ENCODE measurements at regions not wholly inside any gene's neighbourhood (a gene's known extent, or its start where the extent isn't known, plus 50 kb on each side); places are given as distances from the start of the nearest gene placed in this dataset.

- Histone ChIP-seq H3K27ac (no peak overlapping the region), H3K9me3 (no peaks in the 10 kb centered on the region), H3K27me3 (no peaks in the 10 kb centered on the region), H3K4me1 (no peaks in the 10 kb centered on the region), H3K4me3 (no peak overlapping the region), H3K36me3 (no peaks in the 10 kb centered on the region)
- TF ChIP-seq POLR2A (IDR thresholded peaks at IDR 0.05) (no peak), CTCF (IDR thresholded peaks at IDR 0.05 in 4 of 5, conservative IDR thresholded peaks at IDR 0.05 in 1 of 5) (no peak)
- DNase-seq (no peak), ATAC-seq (no peak)
- intact Hi-C loops (cut with DNase I; ENCODE audit: low total_unique reads) (no loop called here), in situ Hi-C loops (cut with MboI; ENCODE audit: low sequenced_read_pairs in 4 of 4) (no loop called here)
These were observed 191.3 kb upstream of the CRY1 start for GRCh38 chr12:107284692-107285091.

GRCh38 chr12:107287436-107288413, 194.4 kb upstream of the CRY1 start:
- no peaks in the 10 kb centered on the region for H3K36me3 ChIP-seq
- TF ChIP-seq POLR2A (IDR thresholded peaks at IDR 0.05) (no peak), CTCF (IDR thresholded peaks at IDR 0.05 in 4 of 5, conservative IDR thresholded peaks at IDR 0.05 in 1 of 5) (no peak)
- in situ Hi-C loops (cut with MboI; ENCODE audit: low sequenced_read_pairs in 4 of 4): no loop called here
- H3K27me3 ChIP-seq: no peaks in the 10 kb centered on the region
- intact Hi-C loops (cut with DNase I; ENCODE audit: low total_unique reads): no loop called here
- ATAC-seq: no peak
- no peaks in the 10 kb centered on the region for H3K4me1 ChIP-seq
- no peak overlapping the region for H3K27ac ChIP-seq
- no peak for DNase-seq
- H3K4me3 ChIP-seq: no peak overlapping the region
- no peaks in the 10 kb centered on the region for H3K9me3 ChIP-seq

- Histone ChIP-seq H3K27ac (no peak overlapping the region), H3K4me1 (no peaks in the 10 kb centered on the region), H3K36me3 (no peaks in the 10 kb centered on the region), H3K4me3 (no peak overlapping the region), H3K9me3 (no peaks in the 10 kb centered on the region), H3K27me3 (no peaks in the 10 kb centered on the region)
- TF ChIP-seq CTCF (IDR thresholded peaks at IDR 0.05 in 4 of 5, conservative IDR thresholded peaks at IDR 0.05 in 1 of 5) (no peak), POLR2A (IDR thresholded peaks at IDR 0.05) (no peak)
- ATAC-seq: no peak
- intact Hi-C loops (cut with DNase I; ENCODE audit: low total_unique reads): no loop called here
- in situ Hi-C loops (cut with MboI; ENCODE audit: low sequenced_read_pairs in 4 of 4): no loop called here
- no peak for DNase-seq
These were observed 195.2 kb upstream of the CRY1 start for GRCh38 chr12:107288414-107289127.

GRCh38 chr12:107291018-107291417, 197.7 kb upstream of the CRY1 start:
- Histone ChIP-seq H3K36me3 (no peaks in the 10 kb centered on the region), H3K27ac (no peak overlapping the region), H3K4me3 (no peak overlapping the region), H3K4me1 (no peaks in the 10 kb centered on the region), H3K27me3 (no peaks in the 10 kb centered on the region), H3K9me3 (no peaks in the 10 kb centered on the region)
- DNase-seq: no peak
- intact Hi-C loops (cut with DNase I; ENCODE audit: low total_unique reads) (no loop called here), in situ Hi-C loops (cut with MboI; ENCODE audit: low sequenced_read_pairs in 4 of 4) (no loop called here)
- TF ChIP-seq POLR2A (IDR thresholded peaks at IDR 0.05) (no peak), CTCF (IDR thresholded peaks at IDR 0.05 in 4 of 5, conservative IDR thresholded peaks at IDR 0.05 in 1 of 5) (no peak)
- ATAC-seq: no peak

All from gastrocnemius medialis (tissue), 4 donors.